GM19395 (cell line): ENCODE measurements at regions not wholly inside any gene's neighbourhood (a gene's known extent, or its start where the extent isn't known, plus 50 kb on each side); places are given as distances from the start of the nearest gene placed in this dataset.

Experiments
- ATAC-seq: cut with Tn5 transposase; IDR thresholded peaks from one replicate; pipeline ENCODE4 v1.9.1; 2021; ENCODE audit warnings: mild to moderate bottlenecking, moderate library complexity; ENCODE audit not compliant: unreplicated experiment

GRCh38 chr10:70939441-70940003 is 51.2 kb upstream of the PCBD1 start:
- no peak for ATAC-seq

- ATAC-seq = no peak
These were observed 52.6 kb upstream of the PCBD1 start for GRCh38 chr10:70940834-70941568.

- ATAC-seq = no peak
These were observed 53.8 kb upstream of the PCBD1 start for GRCh38 chr10:70942125-70942524.

GRCh38 chr10:70942725-70943124 is 54.4 kb upstream of the PCBD1 start:
- no peak for ATAC-seq

GRCh38 chr10:70943249-70943648 is 54.9 kb upstream of the PCBD1 start:
- no peak for ATAC-seq

GRCh38 chr10:70943841-70944466 is 55.6 kb upstream of the PCBD1 start:
- no peak for ATAC-seq

GRCh38 chr10:70950037-70950436 is 61.7 kb upstream of the PCBD1 start:
- ATAC-seq = no peak

GRCh38 chr10:70950801-70951200 is 62.4 kb upstream of the PCBD1 start:
- ATAC-seq = no peak

GRCh38 chr10:70952401-70952800 is 64.0 kb upstream of the PCBD1 start:
- ATAC-seq = no peak

- no peak for ATAC-seq
These were observed 64.6 kb upstream of the PCBD1 start for GRCh38 chr10:70952921-70953320.

GRCh38 chr10:70954381-70955176 is 66.2 kb upstream of the PCBD1 start:
- no peak for ATAC-seq

- no peak for ATAC-seq
These were observed 67.8 kb upstream of the PCBD1 start for GRCh38 chr10:70956029-70956759.

- no peak for ATAC-seq
These were observed 70.0 kb upstream of the PCBD1 start for GRCh38 chr10:70958396-70958795.

- no peak for ATAC-seq
These were observed 72.0 kb upstream of the PCBD1 start for GRCh38 chr10:70960316-70960715.

- no peak for ATAC-seq
These were observed 72.6 kb upstream of the PCBD1 start for GRCh38 chr10:70960783-70961570.

GRCh38 chr10:70962686-70963085 is 74.3 kb upstream of the PCBD1 start:
- no peak for ATAC-seq

- no peak for ATAC-seq
These were observed 74.9 kb upstream of the PCBD1 start for GRCh38 chr10:70963271-70963670.

GRCh38 chr10:70964245-70964644 is 75.9 kb upstream of the PCBD1 start:
- ATAC-seq = no peak

GRCh38 chr10:70964881-70965280 is 76.5 kb upstream of the PCBD1 start:
- ATAC-seq = no peak

- ATAC-seq = no peak
These were observed 77.2 kb upstream of the PCBD1 start for GRCh38 chr10:70965566-70965965.
